ENCODE measurements at regions not wholly inside any gene's neighbourhood (a gene's known extent, or its start where the extent isn't known, plus 50 kb on each side); places are given as distances from the start of the nearest gene placed in this dataset.

- no peak for DNase-seq (ENCODE audit: low spot score)
- TF ChIP-seq CTCF (IDR thresholded peaks at IDR 0.05): no peak
- no peaks in the 10 kb centered on the region for H3K27me3 ChIP-seq
- no peak overlapping the region for H3K27ac ChIP-seq
- no peaks in the 10 kb centered on the region for H3K9me3 ChIP-seq
- H3K36me3 ChIP-seq: no peaks in the 10 kb centered on the region
- H3K4me1 ChIP-seq: no peaks in the 10 kb centered on the region
- no peak overlapping the region for H3K4me3 ChIP-seq
These were observed 513.0 kb upstream of the KLF12 start for GRCh38 chr13:74647211-74647610.

GRCh38 chr13:74646091-74646490, 511.9 kb upstream of the KLF12 start:
- Histone ChIP-seq H3K36me3 (no peaks in the 10 kb centered on the region), H3K4me3 (no peak overlapping the region), H3K27me3 (no peaks in the 10 kb centered on the region), H3K27ac (no peak overlapping the region), H3K9me3 (no peaks in the 10 kb centered on the region), H3K4me1 (no peaks in the 10 kb centered on the region)
- TF ChIP-seq CTCF (IDR thresholded peaks at IDR 0.05): no peak
- DNase-seq (ENCODE audit: low spot score): no peak

- no peak overlapping the region for H3K27ac ChIP-seq
- H3K4me1 ChIP-seq: no peaks in the 10 kb centered on the region
- H3K27me3 ChIP-seq: no peaks in the 10 kb centered on the region
- no peak for TF ChIP-seq CTCF (IDR thresholded peaks at IDR 0.05)
- H3K9me3 ChIP-seq: no peaks in the 10 kb centered on the region
- no peak overlapping the region for H3K4me3 ChIP-seq
- no peaks in the 10 kb centered on the region for H3K36me3 ChIP-seq
- DNase-seq (ENCODE audit: low spot score): no peak
These were observed 511.4 kb upstream of the KLF12 start for GRCh38 chr13:74645586-74645985.

GRCh38 chr13:74644229-74644628, 510.0 kb upstream of the KLF12 start:
- H3K4me3 ChIP-seq: no peak overlapping the region
- TF ChIP-seq CTCF (IDR thresholded peaks at IDR 0.05): no peak
- H3K4me1 ChIP-seq: no peaks in the 10 kb centered on the region
- no peak overlapping the region for H3K27ac ChIP-seq
- H3K36me3 ChIP-seq: no peaks in the 10 kb centered on the region
- H3K9me3 ChIP-seq: no peaks in the 10 kb centered on the region
- DNase-seq (ENCODE audit: low spot score): no peak
- H3K27me3 ChIP-seq: no peaks in the 10 kb centered on the region

- Histone ChIP-seq H3K27me3 (no peaks in the 10 kb centered on the region), H3K4me3 (no peak overlapping the region), H3K27ac (no peak overlapping the region), H3K4me1 (no peaks in the 10 kb centered on the region), H3K36me3 (no peaks in the 10 kb centered on the region), H3K9me3 (no peaks in the 10 kb centered on the region)
- no peak for DNase-seq (ENCODE audit: low spot score)
- no peak for TF ChIP-seq CTCF (IDR thresholded peaks at IDR 0.05)
These were observed 507.4 kb upstream of the KLF12 start for GRCh38 chr13:74641586-74641985.

GRCh38 chr13:74633734-74634133, 499.5 kb upstream of the KLF12 start:
- Histone ChIP-seq H3K4me1 (no peaks in the 10 kb centered on the region), H3K36me3 (no peaks in the 10 kb centered on the region), H3K4me3 (no peak overlapping the region), H3K9me3 (no peaks in the 10 kb centered on the region), H3K27me3 (no peaks in the 10 kb centered on the region), H3K27ac (no peak overlapping the region)
- DNase-seq (ENCODE audit: low spot score): no peak
- TF ChIP-seq CTCF (IDR thresholded peaks at IDR 0.05): no peak
